HepG2 (cell line): ENCODE measurements at regions not wholly inside any gene's neighbourhood (a gene's known extent, or its start where the extent isn't known, plus 50 kb on each side); places are given as distances from the start of the nearest gene placed in this dataset.

Experiments
- ATAC-seq: fragments of 200-7000 bp; cut with Tn5 transposase; 3 replicates; pipeline ENCODE4 v1.9.1; 2020; ENCODE audit warnings: mild to moderate bottlenecking, moderate library complexity
- BruUV-seq: library from RNA; stranded (reverse); fragments of 400-500 nt; replicated peaks from 2 replicates; lab custom pipeline; 2021; lab: Mats Ljungman, UMichigan
- CTCF ChIA-PET: fragments of 300-600 bp; formaldehyde crosslinking; extraction: SDS; loops from one replicate; lab custom pipeline; 2021; ENCODE audit warnings: low total read pairs, inconsistent platforms, low intra/inter-chr PET ratio; lab: Yijun Ruan, JAX
- POLR2A ChIA-PET: fragments of 350-600 bp; sonication (Branson Sonifier 250); formaldehyde crosslinking; loops from one replicate; lab custom pipeline; 2020; ENCODE audit warnings: antibody characterized with exemption, inconsistent platforms; lab: Yijun Ruan, JAX
- DNase-seq: peaks from one replicate; pipeline ENCODE4 v3.0.0-alpha.2; 2015; ENCODE audit warnings: low spot score
- FAIRE-seq: peaks from 3 replicates; lab custom pipeline; 2011; peaks lifted over from hg19 to GRCh38; lab: Jason Lieb, UNC
- H2AFZ ChIP-seq: one replicate; pipeline ENCODE4 v1.6.1; 2011; ENCODE audit warnings: low read length, inconsistent platforms
- H3K27ac ChIP-seq: fragments of 300-600 bp; 3 replicates; pipeline ENCODE4 v1.8.0; 2011; ENCODE audit warnings: mixed run types, mild to moderate bottlenecking, mixed read lengths, low read length, inconsistent platforms; ENCODE audit not compliant: insufficient read depth; ENCODE audit errors: extremely low read length
- H3K27me3 ChIP-seq, 2 experiments: fragments of 200-600 bp in 1 of 2; 2 replicates in 1 of 2; 3 replicates in 1 of 2; pipeline versions ENCODE4 v1.6.0 to v1.8.0; 2011; ENCODE audit warnings: low read length in 2 of 2, mild to moderate bottlenecking in 2 of 2, moderate library complexity in 2 of 2, inconsistent platforms in 1 of 2; ENCODE audit not compliant: insufficient read depth in 2 of 2, control insufficient read depth in 1 of 2
- H3K36me3 ChIP-seq, 2 experiments: fragments of 200-600 bp in 1 of 2; replicated peaks in 1 of 2; 2 replicates in 1 of 2; 3 replicates in 1 of 2; pipeline versions ENCODE4 v1.5.1 to v1.8.0; 2011; ENCODE audit warnings: low read length in 2 of 2, inconsistent platforms in 1 of 2; ENCODE audit not compliant: insufficient read depth in 2 of 2, control insufficient read depth in 1 of 2
- H3K4me1 ChIP-seq: 2 replicates; pipeline ENCODE4 v1.5.1; 2012; ENCODE audit warnings: low read length, inconsistent platforms; ENCODE audit not compliant: insufficient read depth
- H3K4me2 ChIP-seq: 2 replicates; pipeline ENCODE4 v1.6.0; 2011; ENCODE audit warnings: low read depth, low read length, inconsistent platforms
- H3K4me3 ChIP-seq, 3 experiments: fragments of 200-600 bp in 1 of 3; sonication (generic), shearing (Covaris generic) in 1 of 3; replicated peaks in 1 of 3; 2 replicates each; pipeline ENCODE4 v1.5.1; 2011 to 2016; ENCODE audit warnings: low read length in 3 of 3, inconsistent platforms in 2 of 3, low read depth in 2 of 3, mild to moderate bottlenecking in 2 of 3, control low read depth in 1 of 3, mixed read lengths in 1 of 3; ENCODE audit not compliant: insufficient read depth in 1 of 3
- H3K79me2 ChIP-seq: one replicate; pipeline ENCODE4 v1.6.1; 2011; ENCODE audit warnings: low read length, inconsistent platforms; ENCODE audit not compliant: insufficient read depth
- H3K9ac ChIP-seq: 2 replicates; pipeline ENCODE4 v1.6.0; 2011; ENCODE audit warnings: mild to moderate bottlenecking, low read depth, low read length, inconsistent platforms; ENCODE audit not compliant: insufficient read depth
- H3K9me3 ChIP-seq: 2 replicates; pipeline ENCODE4 v1.5.1; 2012; ENCODE audit warnings: mild to moderate bottlenecking, low read length
- H4K20me1 ChIP-seq: 2 replicates; pipeline ENCODE4 v1.6.0; 2011; ENCODE audit warnings: inconsistent platforms, mild to moderate bottlenecking, low read length, moderate library complexity; ENCODE audit not compliant: insufficient read depth
- ATF4 ChIP-seq, 2 experiments: fragments of 450-650 bp in 1 of 2; sonication (generic) in 1 of 2; formaldehyde crosslinking; IDR thresholded peaks; 2 replicates each; pipeline versions ENCODE4 v1.5.0 to v1.8.0; 2020 to 2022; ENCODE audit warnings: mild to moderate bottlenecking in 1 of 2, missing genetic modification reagents in 1 of 2
- DNMT3B ChIP-seq: conservative IDR thresholded peaks from 2 replicates; pipeline ENCODE4 v1.6.1; 2016; ENCODE audit warnings: missing biosample characterization, control low read depth
- GLI4 ChIP-seq: sonication (generic); formaldehyde crosslinking; IDR thresholded peaks from 2 replicates; pipeline ENCODE4 v1.5.1; 2020; ENCODE audit warnings: missing genetic modification reagents, mild to moderate bottlenecking, moderate library complexity, borderline replicate concordance
- NFATC3 ChIP-seq: sonication (generic); formaldehyde crosslinking; IDR thresholded peaks from 2 replicates; pipeline ENCODE4 v1.5.1; 2020; ENCODE audit warnings: mild to moderate bottlenecking, missing genetic modification reagents
- XRCC5 ChIP-seq: fragments of 200-400 bp; formaldehyde crosslinking; optimal IDR thresholded peaks from 2 replicates; pipeline ENCODE3; 2017; ENCODE audit warnings: mild to moderate bottlenecking, low read length
- ZBTB21 ChIP-seq: sonication (generic); formaldehyde crosslinking; IDR thresholded peaks from 2 replicates; pipeline ENCODE4 v1.4.0; 2020; ENCODE audit warnings: missing genetic modification reagents
- ZBTB33 ChIP-seq: sonication (generic); formaldehyde crosslinking; IDR thresholded peaks from 2 replicates; pipeline ENCODE4 v1.4.0; 2020; ENCODE audit warnings: missing genetic modification reagents
- ZNF34 ChIP-seq: sonication (generic); formaldehyde crosslinking; IDR thresholded peaks from 2 replicates; pipeline ENCODE4 v1.4.0; 2020; ENCODE audit warnings: mild to moderate bottlenecking, missing genetic modification reagents, borderline replicate concordance
- in situ Hi-C: cut with HindIII; loops from 2 replicates; pipeline ENCODE4 v1.10.0; 2017; ENCODE audit warnings: low pct_unique_long_range_greater_than_20kb; ENCODE audit not compliant: extremely low pct_ligation_motif_present
- intact Hi-C: fragments of 100-400 bp; cut with micrococcal nuclease; formaldehyde crosslinking; loops from one replicate; pipeline ENCODE4 v1.10.0; 2022; ENCODE audit not compliant: unreplicated experiment

GRCh38 chr4:89166971-89167475 lies 55.7 kb downstream of the TIGD2 start:
- no TSS peak for BruUV-seq
- Histone ChIP-seq H3K36me3 (no peaks in the 10 kb centered on the region), H3K9me3 (no peaks in the 10 kb centered on the region), H3K9ac (no peak overlapping the region), H4K20me1 (no peaks in the 10 kb centered on the region), H3K4me3 (no peak overlapping the region)
- ATAC-seq = no peak
- CTCF ChIA-PET = no interaction called here
- no peak for FAIRE-seq
- POLR2A ChIA-PET = no interaction called here
- no peak for TF ChIP-seq ZBTB33 (CRISPR knock-in tag)
- TF ChIP-seq DNMT3B (CRISPR knock-in tag) = no peak
- TF ChIP-seq ZNF34 (CRISPR knock-in tag) = no peak
- no peak for TF ChIP-seq ATF4 (CRISPR knock-in tag; IDR thresholded peaks at IDR 0.05)
- TF ChIP-seq NFATC3 (CRISPR knock-in tag) = no peak
- TF ChIP-seq XRCC5 = no peak
- no peak for TF ChIP-seq ZBTB21 (CRISPR knock-in tag)
- TF ChIP-seq GLI4 = no peak
- TF ChIP-seq, all 625 proteins: peak for 0
- Histone ChIP-seq H3K4me2 (no peak overlapping the region), H3K27me3 (no peaks in the 10 kb centered on the region; a peak in 1 of 5 replicates), H3K27ac (no peak overlapping the region), H3K79me2 (no peaks in the 10 kb centered on the region), H3K4me1 (no peaks in the 10 kb centered on the region), H2AFZ (no peak overlapping the region)
- in situ Hi-C loops = no loop called here
- intact Hi-C loops = no loop called here
- no peak for DNase-seq
